HG03108 (cell line): ENCODE measurements at regions not wholly inside any gene's neighbourhood (a gene's known extent, or its start where the extent isn't known, plus 50 kb on each side); places are given as distances from the start of the nearest gene placed in this dataset.

Experiments used
- ATAC-seq: cut with Tn5 transposase; IDR thresholded peaks from one replicate; pipeline ENCODE4 v1.9.1; 2021; ENCODE audit warnings: moderate library complexity; ENCODE audit not compliant: unreplicated experiment

DNA sequence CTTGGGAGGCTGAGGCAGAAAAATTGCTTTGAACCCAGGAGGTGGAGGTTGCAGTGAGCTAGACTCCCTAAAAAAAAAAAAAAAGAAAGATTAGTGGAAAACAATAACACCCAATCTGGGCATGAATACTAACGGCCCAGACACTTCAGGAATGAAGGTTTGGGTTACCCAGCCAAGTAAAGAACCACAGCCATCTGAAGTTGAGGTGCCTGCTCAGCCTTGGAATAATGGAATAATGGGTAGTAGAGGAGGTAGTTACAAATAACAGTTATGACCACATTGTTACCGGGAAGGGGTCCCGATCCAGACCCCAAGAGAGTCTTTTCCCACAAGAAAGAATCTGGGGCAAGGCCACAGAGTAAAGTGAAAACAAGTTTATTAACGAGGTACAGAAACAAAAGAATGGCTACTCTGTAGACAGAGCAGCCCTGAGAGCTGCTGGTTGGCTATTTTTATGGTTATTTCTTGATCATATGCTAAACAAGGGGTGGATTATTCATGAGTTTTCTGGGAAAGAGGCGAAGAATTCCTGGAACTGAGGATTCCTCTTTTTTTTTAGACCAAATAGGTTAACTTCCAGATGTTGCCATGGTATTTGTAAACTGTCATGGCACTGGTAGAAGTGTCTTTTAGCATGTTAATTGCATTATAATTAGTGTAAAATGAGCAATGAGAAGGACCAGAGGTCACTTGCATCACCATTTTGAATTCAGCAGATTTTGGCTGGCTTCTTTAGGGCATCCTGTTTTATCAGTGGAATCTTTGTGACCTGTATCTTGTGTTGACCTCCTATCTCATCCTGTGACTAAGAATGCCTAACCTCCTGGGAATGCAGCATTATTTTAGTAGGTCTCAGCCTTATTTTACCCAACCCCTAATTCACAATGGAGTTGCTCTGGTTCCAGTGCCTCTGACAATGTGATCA lies 96.2 kb upstream of the HAAO start:
- ATAC-seq, result no peak

DNA sequence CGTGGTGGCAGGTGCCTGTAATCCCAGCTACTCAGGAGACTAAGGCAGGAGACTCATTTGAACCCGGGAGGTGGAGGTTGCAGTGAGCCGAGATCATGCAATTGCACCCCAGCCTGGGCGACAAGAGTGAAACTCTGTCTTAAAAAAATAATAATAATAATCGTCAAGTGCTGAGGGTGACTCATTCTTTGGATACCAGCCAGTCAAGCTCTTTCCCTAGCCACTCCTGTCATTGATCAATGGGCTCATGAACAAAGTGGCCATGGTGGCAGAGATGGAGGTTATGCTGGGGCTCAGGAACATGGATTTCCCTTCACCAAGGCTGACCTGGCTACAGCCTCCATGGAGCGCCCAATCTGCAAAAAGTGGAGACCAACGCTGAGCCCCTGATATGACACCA lies 94.5 kb upstream of the HAAO start:
- ATAC-seq, result no peak

DNA sequence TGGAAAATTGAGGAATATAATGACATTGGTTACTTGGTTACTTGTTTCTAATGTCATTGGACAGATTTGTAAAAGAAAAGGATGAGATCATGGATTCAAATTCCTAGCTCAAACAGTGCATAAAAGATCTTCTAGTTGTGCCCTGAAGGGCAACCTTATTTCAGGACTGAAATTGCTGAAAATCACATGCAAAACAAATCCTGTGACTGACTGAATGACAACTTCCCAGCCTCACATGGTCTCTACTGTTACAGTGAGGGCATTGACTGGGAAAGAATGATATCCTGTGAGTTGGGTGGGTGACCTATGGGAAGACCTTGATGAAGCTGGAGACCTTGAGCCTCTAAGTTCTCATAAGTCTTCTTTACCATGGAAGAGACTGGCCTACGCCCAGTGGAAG lies 90.4 kb upstream of the HAAO start:
- no peak for ATAC-seq

DNA sequence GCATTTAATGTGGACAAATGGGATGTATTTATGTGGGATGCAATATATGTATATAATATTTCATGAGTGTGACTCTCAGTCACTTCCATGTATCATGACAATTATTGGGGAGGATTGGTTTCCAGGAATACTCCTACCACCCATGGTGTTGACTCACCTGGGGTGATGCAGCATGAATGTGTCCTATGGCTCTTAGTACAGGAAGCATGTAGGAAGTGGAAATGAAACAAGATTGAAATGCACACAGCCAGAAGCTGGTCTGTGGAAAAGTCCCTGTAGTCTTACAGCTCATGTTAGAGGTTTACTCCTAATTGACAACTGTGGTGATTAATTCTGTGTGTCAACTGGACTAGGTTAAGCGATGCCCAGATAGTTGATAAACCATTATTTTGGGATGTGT lies 89.3 kb upstream of the HAAO start:
- no peak for ATAC-seq

DNA sequence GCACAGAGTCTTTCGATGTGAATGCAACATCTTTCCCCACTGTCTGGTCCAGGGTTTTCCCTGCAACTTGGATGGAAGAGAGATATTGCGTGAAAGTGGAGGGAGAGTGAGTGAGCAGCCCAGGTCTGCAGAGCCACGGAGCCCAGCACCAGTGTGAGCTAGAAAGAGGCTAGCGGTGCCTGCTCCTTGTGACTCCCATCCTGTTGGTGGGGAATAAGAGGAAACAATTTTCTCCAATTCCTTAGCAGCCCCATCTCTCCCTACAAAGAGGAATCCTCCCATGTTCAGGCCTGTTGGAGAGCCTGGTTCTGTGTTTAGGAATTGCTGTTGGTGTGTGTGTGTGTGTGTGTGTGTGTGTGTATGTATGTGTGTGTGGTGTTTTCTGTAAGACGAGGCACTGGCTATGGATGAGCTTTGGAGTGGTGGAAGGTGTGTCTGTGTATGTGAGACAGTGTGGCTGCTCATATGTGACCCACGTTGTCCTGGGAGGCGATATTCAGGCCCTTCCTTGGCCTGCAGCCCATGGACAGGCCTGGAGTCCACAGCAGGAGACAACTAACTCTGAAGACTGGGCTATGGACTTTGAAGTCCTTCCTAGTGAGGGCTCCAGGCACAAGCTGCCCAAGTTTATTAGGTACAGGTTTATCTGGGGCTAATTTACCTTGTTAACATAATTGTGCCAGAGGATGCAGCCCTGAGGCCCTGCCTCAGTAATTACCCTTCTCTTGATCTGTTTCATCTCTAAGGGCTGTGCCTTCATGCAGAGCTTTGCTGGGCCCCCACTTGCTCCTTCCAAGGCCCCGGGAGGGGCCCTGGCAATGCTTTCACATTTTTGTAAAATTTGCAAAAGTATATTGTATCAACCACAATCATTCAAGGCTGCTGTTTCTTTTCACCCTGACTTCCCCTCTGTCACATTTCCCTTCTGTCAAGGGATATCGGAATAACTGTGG lies 88.6 kb upstream of the HAAO start:
- ATAC-seq, result no peak

DNA sequence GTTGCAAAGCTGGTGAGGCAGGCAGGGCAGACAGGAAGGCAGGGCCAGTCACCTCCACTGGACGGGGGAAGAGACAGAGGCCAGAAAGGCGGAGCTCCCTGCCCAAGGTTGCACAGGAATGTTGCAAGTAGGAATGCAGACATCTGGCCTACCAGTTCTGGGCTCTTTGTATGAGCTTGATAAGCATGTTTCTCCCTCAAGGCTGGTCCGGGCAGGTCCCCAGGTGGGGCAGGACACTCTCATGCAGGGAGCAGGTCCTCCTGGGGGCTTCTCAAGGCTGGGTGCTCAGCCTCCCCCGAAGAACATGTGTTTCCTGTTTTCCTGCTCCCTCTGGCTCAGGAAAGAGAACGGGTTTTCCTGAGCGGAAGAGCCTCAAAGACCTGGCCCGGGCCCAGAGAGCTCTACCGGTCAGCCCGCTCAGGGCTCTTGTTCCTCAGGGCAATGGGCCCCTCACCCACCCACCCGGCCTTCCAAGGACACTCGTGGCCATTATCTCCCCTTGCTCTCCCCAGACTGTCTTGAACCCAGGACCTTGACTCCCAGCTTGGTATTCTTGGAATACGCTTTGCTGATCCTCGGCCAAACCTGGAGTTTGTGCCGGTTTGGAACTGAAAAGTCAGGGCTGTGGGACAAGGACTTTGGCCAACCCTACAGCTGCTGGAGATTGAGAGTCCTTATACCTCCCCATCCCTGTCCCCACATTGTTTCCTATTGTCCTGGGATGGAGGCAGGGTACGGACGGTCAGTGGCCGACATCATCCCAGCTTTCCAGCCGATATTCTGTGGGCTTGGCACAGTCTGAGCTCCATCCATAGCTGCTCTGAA lies 87.7 kb upstream of the HAAO start:
- no peak for ATAC-seq

DNA sequence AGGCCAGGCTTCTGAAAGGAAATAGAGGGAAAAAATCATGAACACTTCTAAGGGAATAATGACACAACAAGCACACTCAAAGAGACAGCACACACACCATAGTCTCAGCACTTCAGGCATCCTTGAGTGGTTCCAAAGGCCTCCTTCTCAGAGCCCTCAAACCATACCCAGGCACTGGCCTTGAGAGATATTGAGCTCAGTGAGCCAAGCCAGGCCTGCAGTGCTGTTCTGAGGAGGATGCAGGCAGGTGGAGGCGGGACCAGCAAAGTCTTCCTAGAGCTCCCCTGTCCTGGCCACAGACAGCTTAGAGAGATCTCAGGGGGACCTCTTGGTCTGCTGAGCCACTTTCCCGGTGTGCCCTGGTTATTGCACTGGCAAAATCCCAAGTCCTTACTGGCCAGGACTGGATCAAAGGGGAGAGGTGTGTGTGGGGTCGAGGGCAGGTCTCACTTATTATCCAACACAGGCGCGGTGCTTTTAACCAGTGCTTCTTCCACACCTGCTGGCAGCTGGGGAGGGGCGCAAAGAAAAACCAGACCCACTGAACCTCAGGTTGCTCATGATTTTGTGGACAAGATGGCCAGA lies 86.8 kb upstream of the HAAO start:
- ATAC-seq, result no peak

DNA sequence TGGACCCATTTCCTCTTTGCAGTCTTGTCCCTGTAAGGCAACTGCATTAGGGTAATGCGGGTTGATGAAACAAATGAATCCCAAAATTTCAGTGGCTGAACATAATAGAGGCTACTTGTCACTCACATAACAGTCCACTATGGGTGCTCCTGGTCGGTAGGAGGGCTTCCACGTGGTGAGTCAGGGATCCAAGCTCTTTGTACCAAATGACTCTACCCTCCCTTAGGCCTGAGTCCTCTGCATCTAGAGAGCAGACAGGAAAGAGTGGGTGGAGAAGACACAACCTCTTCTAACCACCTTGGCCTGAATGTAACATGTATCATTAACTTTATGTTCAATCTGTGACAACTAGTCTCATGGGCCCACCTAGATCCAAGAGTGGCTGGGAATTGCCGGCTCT lies 86.2 kb upstream of the HAAO start:
- peak; percentile 75 for ATAC-seq

DNA sequence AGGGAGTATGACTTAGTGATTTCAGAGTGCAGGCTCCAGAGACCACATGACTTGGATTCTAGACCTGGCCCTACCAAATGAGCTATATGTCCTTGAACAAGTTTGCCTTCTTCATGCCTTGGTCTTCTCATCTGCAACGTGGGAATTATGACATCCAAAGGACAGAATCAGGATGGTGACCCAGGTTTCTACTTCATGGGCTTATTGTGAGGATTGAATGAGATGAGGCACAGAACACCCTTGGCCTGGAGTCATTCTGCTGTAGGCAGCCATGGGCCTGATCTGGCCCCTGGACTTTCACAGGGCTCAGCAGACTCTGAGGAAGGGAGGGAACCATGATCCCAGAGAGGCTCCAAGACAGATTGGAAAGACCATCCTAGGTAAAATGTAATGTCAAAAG lies 85.6 kb upstream of the HAAO start:
- no peak for ATAC-seq

DNA sequence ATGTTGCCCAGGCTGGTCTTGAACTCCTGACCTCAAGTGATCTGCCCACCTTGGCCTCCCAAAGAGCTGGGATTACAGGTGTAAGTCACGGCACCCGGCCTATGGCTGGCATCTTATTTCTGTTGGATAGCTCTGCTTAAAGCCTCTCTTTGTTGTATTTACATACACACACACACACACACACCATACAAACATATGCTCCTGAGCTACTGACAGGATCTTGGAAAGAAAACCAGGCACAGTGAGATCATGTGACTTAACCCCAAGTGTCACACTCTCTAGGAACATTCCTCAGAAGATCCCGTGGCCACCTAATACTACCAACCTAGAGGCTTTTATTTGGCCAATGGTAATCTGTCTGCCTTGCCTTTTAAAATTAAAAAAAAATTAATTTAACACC lies 85.1 kb upstream of the HAAO start:
- ATAC-seq, result no peak

DNA sequence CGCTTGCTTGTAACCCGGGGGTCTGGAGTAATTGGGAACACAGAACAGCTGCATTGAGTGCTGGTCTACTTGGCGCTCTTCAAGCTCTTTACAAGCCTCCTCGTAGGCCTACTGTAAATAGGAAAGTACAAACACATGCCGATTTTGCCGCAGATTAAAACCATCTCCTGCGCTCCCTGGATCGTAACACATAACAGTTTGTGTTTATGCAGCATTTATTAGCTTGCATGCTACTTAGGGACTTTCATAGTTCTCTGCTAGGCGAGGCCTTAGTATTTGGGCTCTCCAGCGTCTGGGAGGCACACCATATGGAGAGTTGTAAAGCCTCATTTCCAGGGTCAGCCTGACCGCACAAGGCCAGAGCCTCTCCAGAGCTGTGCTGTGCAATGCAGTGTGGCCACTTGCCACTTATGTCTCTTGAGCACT lies 84.0 kb upstream of the HAAO start:
- no peak for ATAC-seq

DNA sequence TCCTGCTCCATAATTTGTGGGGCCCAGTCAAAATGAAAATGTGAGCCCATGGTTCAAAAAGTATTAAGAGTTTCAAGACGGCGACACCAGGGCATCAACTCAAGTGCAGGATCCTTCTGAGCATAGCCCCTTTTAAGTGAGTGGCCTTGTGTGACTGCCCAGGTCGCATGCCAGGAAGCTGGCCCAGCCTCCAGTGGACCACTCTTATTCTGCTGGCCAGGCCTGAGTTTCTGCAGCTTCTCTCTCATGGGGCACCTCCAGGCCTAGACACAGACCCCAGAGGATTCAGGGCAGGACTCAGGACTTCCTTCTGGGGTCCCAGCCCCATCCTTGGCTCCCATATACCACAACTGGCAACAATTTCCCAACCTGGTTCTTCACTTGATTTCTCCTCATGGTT lies 83.5 kb upstream of the HAAO start:
- no peak for ATAC-seq

DNA sequence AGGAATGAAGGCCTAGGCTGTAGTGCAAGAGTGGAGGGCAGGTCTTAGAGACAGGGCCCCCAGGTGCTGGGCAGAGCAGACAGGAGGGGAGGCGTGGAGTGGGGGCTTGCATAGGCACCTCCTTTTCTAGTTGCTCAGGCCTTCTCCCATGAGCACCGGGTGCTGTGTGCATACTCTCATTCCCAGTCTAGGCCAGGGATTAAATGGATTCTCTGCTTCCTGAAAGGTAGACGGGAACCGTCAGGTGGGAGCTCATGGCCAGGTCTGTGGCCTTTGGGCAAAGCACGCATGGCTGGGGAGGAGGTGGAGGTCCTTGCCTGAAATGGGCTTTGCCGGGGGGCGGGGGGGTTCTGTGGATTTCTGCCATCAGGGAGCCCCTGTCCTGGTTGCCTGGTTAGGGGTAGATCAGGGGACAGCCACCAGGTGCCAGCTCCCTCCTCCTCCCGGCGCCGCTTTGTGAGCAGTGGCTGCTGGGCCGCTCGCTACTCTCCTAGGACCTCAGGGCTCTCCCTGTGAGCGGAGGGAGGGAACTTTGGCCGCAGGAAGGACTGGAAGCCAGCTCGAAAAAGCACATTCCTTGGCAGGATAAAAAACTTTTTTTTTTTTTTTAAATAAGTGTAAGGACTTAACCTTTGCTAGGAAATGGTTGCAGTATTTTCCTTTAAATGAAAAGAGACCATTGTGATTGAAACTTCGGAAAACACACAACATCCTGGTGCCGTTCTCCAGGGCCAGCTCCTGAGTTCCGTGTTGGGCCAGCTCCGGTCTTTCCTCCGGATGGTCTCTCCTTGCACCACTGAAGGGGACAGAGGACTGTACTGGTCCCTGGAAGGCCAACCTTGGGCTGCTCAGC lies 82.8 kb upstream of the HAAO start:
- ATAC-seq, result no peak

DNA sequence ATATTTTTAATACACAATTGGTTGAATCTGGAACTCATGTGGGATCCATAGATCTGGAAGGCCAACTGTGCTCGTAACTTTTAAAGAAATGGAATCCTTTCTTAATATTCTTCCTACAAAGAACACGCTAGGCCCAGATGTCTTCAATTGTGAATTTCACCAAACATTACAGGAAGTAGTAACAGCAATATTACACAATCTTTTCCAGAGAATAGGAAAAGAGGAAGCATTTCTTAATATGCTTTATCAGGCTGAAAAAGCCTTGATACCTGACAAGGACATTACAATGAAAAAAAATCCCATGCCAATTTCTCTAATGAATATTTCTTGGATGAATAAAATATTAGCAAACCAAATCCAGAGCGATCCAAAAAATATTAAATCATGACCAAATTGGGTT lies 80.3 kb upstream of the HAAO start:
- no peak for ATAC-seq

DNA sequence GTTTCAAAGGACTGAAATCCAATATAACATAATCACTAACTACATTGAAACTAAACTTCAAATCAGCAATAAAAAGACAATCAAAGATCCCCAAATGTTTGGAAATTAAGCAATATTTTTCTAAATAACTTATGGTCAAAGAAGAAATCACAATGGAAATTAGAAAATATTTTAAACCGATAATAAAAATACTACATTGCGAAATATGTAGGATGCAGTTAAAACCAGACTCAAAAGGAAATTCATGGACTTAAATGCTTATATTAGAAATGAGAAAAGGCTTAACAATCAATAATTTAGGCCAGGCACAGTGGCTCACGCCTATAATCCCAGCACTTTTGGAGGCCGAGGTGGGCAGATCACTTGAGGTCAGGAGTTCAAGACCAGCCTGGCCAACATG lies 79.0 kb upstream of the HAAO start:
- no peak for ATAC-seq

DNA sequence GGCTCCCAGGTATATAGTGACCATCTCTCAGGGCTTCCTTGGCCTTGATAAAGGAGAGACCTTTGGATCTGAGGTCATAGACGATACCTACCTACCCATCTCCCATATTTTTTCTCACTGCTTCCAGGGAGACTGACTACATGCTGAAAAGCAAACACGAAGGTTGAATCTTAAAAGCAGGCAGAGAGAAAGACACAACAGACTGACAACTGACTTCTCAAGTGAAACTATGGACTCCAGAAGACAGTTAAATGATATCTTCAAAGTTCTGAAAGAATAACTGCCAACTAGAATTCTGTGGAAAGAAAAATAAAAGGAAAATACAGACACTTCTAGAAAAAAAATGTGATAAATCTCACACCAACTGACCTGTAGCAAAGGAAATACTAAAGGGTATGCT lies 76.5 kb upstream of the HAAO start:
- ATAC-seq, result no peak

DNA sequence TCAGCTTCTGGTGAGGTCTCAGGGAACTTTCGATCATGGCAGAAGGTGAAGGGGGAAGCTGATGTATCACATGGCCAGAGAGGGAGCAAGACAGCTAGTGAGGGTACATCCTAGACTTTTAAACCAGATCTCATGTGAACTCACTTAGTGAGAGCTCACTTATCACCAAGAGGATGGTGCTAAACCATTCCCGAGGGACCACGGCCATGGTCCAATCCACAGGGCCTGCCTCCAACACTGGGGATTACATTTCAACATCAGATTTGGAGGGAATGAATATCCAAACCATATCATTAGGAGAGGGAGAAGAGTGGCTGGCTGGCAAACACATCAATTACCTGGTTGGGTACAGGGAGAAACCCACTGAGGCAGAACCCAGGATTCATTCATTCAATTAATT lies 75.7 kb upstream of the HAAO start:
- ATAC-seq, result no peak

DNA sequence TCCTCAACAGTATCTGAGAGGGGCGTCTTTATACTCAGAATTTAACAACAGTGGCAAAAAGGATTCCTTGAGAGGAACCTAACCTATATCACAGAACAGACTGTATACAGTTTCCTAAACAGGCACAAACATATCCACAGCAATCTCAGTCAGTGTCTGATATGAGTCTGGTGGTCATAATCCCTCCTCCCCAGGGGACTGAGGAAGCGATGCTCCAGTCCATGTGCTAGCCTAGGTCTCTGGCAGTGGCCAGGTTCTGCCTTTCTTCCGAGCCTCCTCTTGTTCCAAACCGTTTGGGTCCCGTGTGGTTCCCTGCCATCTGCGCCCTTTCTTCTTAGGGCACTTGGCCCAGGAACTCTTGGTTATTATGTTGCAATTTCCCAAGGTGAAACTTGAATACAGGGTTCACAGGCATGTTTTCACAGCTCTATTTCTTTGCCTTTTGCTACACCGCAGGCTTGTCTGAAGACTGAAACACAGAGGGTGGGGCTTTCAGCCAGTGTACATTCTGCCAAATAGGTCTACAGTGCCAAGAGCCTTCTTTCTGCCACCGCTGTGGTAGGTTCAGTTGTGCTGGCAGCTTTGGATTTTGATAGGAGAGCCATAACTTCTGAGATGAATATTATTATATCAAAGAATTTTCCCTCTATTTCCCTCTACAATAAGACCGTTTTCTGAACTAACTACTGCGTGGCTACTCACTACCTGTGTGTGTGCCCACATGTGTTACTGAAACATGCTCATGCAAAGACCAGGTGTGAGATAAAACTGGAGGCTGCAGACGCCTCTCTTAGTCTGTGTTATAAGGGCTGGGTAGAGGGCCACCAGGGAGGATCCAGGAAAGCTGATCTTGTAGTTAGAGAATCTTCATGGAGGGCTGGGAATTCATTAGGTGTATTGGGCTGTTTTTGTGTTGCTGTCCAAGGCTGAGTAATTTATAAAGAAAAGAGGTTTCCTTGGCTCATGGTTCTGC lies 75.0 kb upstream of the HAAO start:
- ATAC-seq, result no peak
